Astrocyte (in vitro differentiated cells and primary cell): ENCODE measurements at regions not wholly inside any gene's neighbourhood (a gene's known extent, or its start where the extent isn't known, plus 50 kb on each side); places are given as distances from the start of the nearest gene placed in this dataset.

Experiments
- CTCF ChIP-seq: IDR thresholded peaks from 2 replicates; pipeline ENCODE4 v1.5.1; 2011; ENCODE audit warnings: low read depth, mild to moderate bottlenecking, inconsistent platforms, low read length, moderate library complexity; ENCODE audit not compliant: insufficient read depth
- EZH2 ChIP-seq: IDR thresholded peaks from 2 replicates; pipeline ENCODE4 v1.6.1; 2012; ENCODE audit warnings: mild to moderate bottlenecking, low read length, inconsistent platforms; ENCODE audit not compliant: insufficient read depth

- TF ChIP-seq EZH2 (no peak), CTCF (no peak)
Observed at GRCh38 chr2:8573942-8574195, 108.0 kb upstream of the ID2 start.
